A549 (cell line): ENCODE measurements at regions not wholly inside any gene's neighbourhood (a gene's known extent, or its start where the extent isn't known, plus 50 kb on each side); places are given as distances from the start of the nearest gene placed in this dataset.

ENCODE experiments used
- ATAC-seq, 2 experiments: fragments of 200-7000 bp in 1 of 2; fragments of >200 bp in 1 of 2; cut with Nextera tagmentation in 1 of 2; cut with Tn5 transposase in 1 of 2; 3 replicates each; pipeline versions ENCODE4 v1.8.0 to v1.9.1; 2018 to 2020; ENCODE audit warnings: mild to moderate bottlenecking in 1 of 2, moderate library complexity in 1 of 2
- CTCF ChIA-PET: fragments of 300-600 bp; sonication (Branson Sonifier 250); formaldehyde crosslinking; extraction: SDS; loops from one replicate; lab custom pipeline; 2021; ENCODE audit warnings: antibody characterized with exemption, inconsistent platforms; lab: Yijun Ruan, JAX
- POLR2A ChIA-PET: fragments of 350-600 bp; formaldehyde crosslinking; extraction: SDS; loops from one replicate; lab custom pipeline; 2021; ENCODE audit warnings: antibody characterized with exemption, inconsistent platforms; lab: Yijun Ruan, JAX
- DNase-seq, 2 experiments: peaks; one replicate each; pipeline versions ENCODE4 v3.0.0 to v3.0.0-alpha.2; 2011 to 2016; ENCODE audit warnings: low read depth in 1 of 2, low spot score in 1 of 2
- FAIRE-seq: peaks from 2 replicates; lab custom pipeline; 2011; peaks lifted over from hg19 to GRCh38; lab: Jason Lieb, UNC
- H3K27ac ChIP-seq, 2 experiments: fragments of >200 bp; sonication (Bioruptor Twin); formaldehyde crosslinking; 3 replicates each; pipeline ENCODE4 v1.5.1; 2016 to 2017
- H3K4me1 ChIP-seq: fragments of >200 bp; sonication (Bioruptor Twin); formaldehyde crosslinking; 3 replicates; pipeline ENCODE4 v1.6.1; 2016
- H3K4me2 ChIP-seq: fragments of >200 bp; sonication (Bioruptor Twin); formaldehyde crosslinking; 3 replicates; pipeline ENCODE4 v1.6.1; 2016
- H3K4me3 ChIP-seq: fragments of >200 bp; sonication (Bioruptor Twin); formaldehyde crosslinking; 3 replicates; pipeline ENCODE4 v1.5.1; 2016
- H3K9me3 ChIP-seq: fragments of >200 bp; sonication (Bioruptor Twin); formaldehyde crosslinking; 3 replicates; pipeline ENCODE4 v1.6.1; 2016
- CHD4 ChIP-seq: fragments of 200-600 bp; sonication (generic); IDR thresholded peaks from 2 replicates; pipeline ENCODE4 v1.6.1; 2016; ENCODE audit warnings: antibody characterized with exemption, mild to moderate bottlenecking, borderline replicate concordance
- CTCF ChIP-seq: fragments of >200 bp; sonication (Bioruptor Twin); formaldehyde crosslinking; IDR thresholded peaks from 3 replicates; pipeline ENCODE4 v1.5.1; 2016
- EHF ChIP-seq: fragments of 250-450 bp; sonication (Bioruptor Pico); IDR thresholded peaks from 2 replicates; pipeline ENCODE4 v1.5.0; 2020; ENCODE audit warnings: mild to moderate bottlenecking
- FOXS1 ChIP-seq: fragments of 250-450 bp; sonication (Bioruptor Pico); IDR thresholded peaks from 2 replicates; pipeline ENCODE4 v1.5.0; 2020; ENCODE audit warnings: mild to moderate bottlenecking, moderate library complexity
- GATA3 ChIP-seq: IDR thresholded peaks from 2 replicates; pipeline ENCODE4 v1.6.1; 2012; ENCODE audit warnings: borderline replicate concordance
- HEYL ChIP-seq: fragments of 250-450 bp; sonication (Bioruptor Pico); IDR thresholded peaks from 2 replicates; pipeline ENCODE4 v1.8.0; 2021; ENCODE audit warnings: mild to moderate bottlenecking, moderate library complexity
- HOXA7 ChIP-seq: fragments of 250-450 bp; sonication (Bioruptor Pico); IDR thresholded peaks from 2 replicates; pipeline ENCODE4 v1.5.0; 2020; ENCODE audit warnings: mild to moderate bottlenecking, moderate library complexity
- HOXB5 ChIP-seq: fragments of 250-450 bp; sonication (Bioruptor Pico); IDR thresholded peaks from 2 replicates; pipeline ENCODE4 v1.5.0; 2020; ENCODE audit warnings: mild to moderate bottlenecking, moderate library complexity
- JUN ChIP-seq, 2 experiments: fragments of >200 bp; sonication (Bioruptor Twin); formaldehyde crosslinking; IDR thresholded peaks; 2 replicates in 1 of 2; 3 replicates in 1 of 2; pipeline ENCODE4 v1.6.1; 2016 to 2017
- JUNB ChIP-seq: fragments of >200 bp; sonication (Bioruptor Twin); formaldehyde crosslinking; IDR thresholded peaks from 2 replicates; pipeline ENCODE4 v1.6.1; 2016
- MAX ChIP-seq: IDR thresholded peaks from 2 replicates; pipeline ENCODE4 v1.6.1; 2012
- NFE2L2 ChIP-seq: fragments of 150-350 bp; conservative IDR thresholded peaks from 2 replicates; pipeline ENCODE4 v1.6.1; 2014; ENCODE audit warnings: low read length
- NR3C1 ChIP-seq: fragments of >200 bp; sonication (Bioruptor Twin); formaldehyde crosslinking; IDR thresholded peaks from 3 replicates; pipeline ENCODE4 v1.6.1; 2017
- POLR2A ChIP-seq: IDR thresholded peaks from 2 replicates; pipeline ENCODE4 v1.6.1; 2012; ENCODE audit warnings: mild to moderate bottlenecking, low read length
- POLR2AphosphoS2 ChIP-seq: conservative IDR thresholded peaks from 2 replicates; pipeline ENCODE4 v1.6.1; 2012; ENCODE audit warnings: low read length, improper control_type of control experiment, inconsistent platforms
- RARB ChIP-seq: fragments of 250-450 bp; sonication (Bioruptor Pico); IDR thresholded peaks from 2 replicates; pipeline ENCODE4 v1.8.0; 2021; ENCODE audit warnings: mild to moderate bottlenecking, moderate library complexity
- RFX5 ChIP-seq: fragments of 450-650 bp; IDR thresholded peaks from 2 replicates; pipeline ENCODE4 v1.7.1; 2014; ENCODE audit warnings: antibody characterized with exemption, mild to moderate bottlenecking, moderate library complexity
- SMC3 ChIP-seq: fragments of >200 bp; sonication (Bioruptor Twin); formaldehyde crosslinking; IDR thresholded peaks from 3 replicates; pipeline ENCODE4 v1.6.1; 2018; ENCODE audit warnings: inconsistent platforms
- TFCP2L1 ChIP-seq: fragments of 250-450 bp; sonication (Bioruptor Pico); IDR thresholded peaks from 2 replicates; pipeline ENCODE4 v1.5.0; 2021; ENCODE audit warnings: mild to moderate bottlenecking
- USF2 ChIP-seq: fragments of 450-650 bp; IDR thresholded peaks from 2 replicates; pipeline ENCODE4 v1.6.1; 2014; ENCODE audit warnings: antibody characterized with exemption
- ZNF302 ChIP-seq: fragments of 250-450 bp; sonication (Bioruptor Pico); IDR thresholded peaks from 2 replicates; pipeline ENCODE4 v1.9.0; 2021; ENCODE audit warnings: inconsistent platforms, mild to moderate bottlenecking, moderate library complexity
- ZSCAN20 ChIP-seq: fragments of 250-450 bp; sonication (Bioruptor Pico); IDR thresholded peaks from 2 replicates; pipeline ENCODE4 v1.8.0; 2022; ENCODE audit warnings: mild to moderate bottlenecking, moderate library complexity
- WGBS: methylation state at CpG from one replicate; pipeline ENCODE4 v1.1.6; 2017; ENCODE audit errors: missing lambda C conversion rate; 5-methylcytosine and 5-hydroxymethylcytosine counted together

GRCh38 chr18:72638376-72638775, 94.2 kb upstream of the CBLN2 start:
- Histone ChIP-seq H3K4me2 (no peak overlapping the region), H3K9me3 (no peaks in the 10 kb centered on the region), H3K27ac (no peak overlapping the region), H3K4me1 (no peaks in the 10 kb centered on the region), H3K4me3 (no peak overlapping the region)
- no peak for TF ChIP-seq EHF (CRISPR knock-in tag)
- no peak for TF ChIP-seq CTCF
- no peak for TF ChIP-seq JUN (IDR thresholded peaks at IDR 0.05)
- no peak for TF ChIP-seq POLR2AphosphoS2
- TF ChIP-seq RFX5: no peak
- no peak for TF ChIP-seq POLR2A
- TF ChIP-seq NR3C1: no peak
- no peak for TF ChIP-seq HOXB5
- no peak for TF ChIP-seq FOXS1
- TF ChIP-seq JUNB: no peak
- TF ChIP-seq ZNF302: no peak
- FAIRE-seq (no peak), DNase-seq (no peak), ATAC-seq (no peak)
- ChIA-PET CTCF (no interaction called here), POLR2A (interaction anchor here (0.7 kb wide), 1 partner anchor 768 kb away, joined by 4 read pairs; no protein-coding TSS in a partner anchor)
- 57% methylated on average over 3 of the region's 3 CpGs for WGBS

- no peaks in the 10 kb centered on the region for H3K4me1 ChIP-seq
- H3K27ac ChIP-seq: no peak overlapping the region
- no peak overlapping the region for H3K4me2 ChIP-seq
- TF ChIP-seq HOXB5: no peak
- no peak for TF ChIP-seq HOXA7 (CRISPR knock-in tag)
- no peak for TF ChIP-seq USF2
- TF ChIP-seq ZSCAN20 (CRISPR knock-in tag): no peak
- no peak for TF ChIP-seq NFE2L2
- no peak for TF ChIP-seq ZNF302
- no peak for TF ChIP-seq CHD4
- no peak for TF ChIP-seq SMC3
- TF ChIP-seq MAX: no peak
- no peak for TF ChIP-seq HEYL (CRISPR knock-in tag)
- no peak overlapping the region for H3K4me3 ChIP-seq
- WGBS: 52% methylated on average over 10 of the region's 10 CpGs
- FAIRE-seq: no peak
- no peak for ATAC-seq
- no peaks in the 10 kb centered on the region for H3K9me3 ChIP-seq
- CTCF ChIA-PET: no interaction called here
- no peak for DNase-seq
- POLR2A ChIA-PET: no interaction called here
Measured at GRCh38 chr18:72637721-72638120, 93.6 kb upstream of the CBLN2 start.

GRCh38 chr18:72637299-72637698, 93.2 kb upstream of the CBLN2 start:
- CTCF ChIA-PET: interaction anchor here (0.6 kb wide), 1 partner anchor 93 kb away, joined by 3 read pairs; the partner anchor contains the start of gene CBLN2
- DNase-seq (no peak), FAIRE-seq (no peak), ATAC-seq (no peak)
- POLR2A ChIA-PET: no interaction called here
- TF ChIP-seq NFE2L2 (no peak), TFCP2L1 (no peak)
- Histone ChIP-seq H3K9me3 (no peaks in the 10 kb centered on the region), H3K4me1 (no peaks in the 10 kb centered on the region), H3K4me2 (no peak overlapping the region), H3K4me3 (no peak overlapping the region), H3K27ac (no peak overlapping the region)
- 59% methylated on average over 6 of the region's 6 CpGs for WGBS

- Histone ChIP-seq H3K9me3 (no peaks in the 10 kb centered on the region), H3K27ac (no peak overlapping the region), H3K4me2 (no peak overlapping the region), H3K4me3 (no peak overlapping the region), H3K4me1 (no peaks in the 10 kb centered on the region)
- TF ChIP-seq RARB (no peak), HOXA7 (CRISPR knock-in tag) (no peak), GATA3 (no peak), ZNF302 (no peak)
- DNase-seq (no peak), FAIRE-seq (no peak), ATAC-seq (no peak)
- ChIA-PET CTCF (interaction anchor here (0.6 kb wide), 1 partner anchor 93 kb away, joined by 3 read pairs; the partner anchor contains the start of gene CBLN2), POLR2A (no interaction called here)
Measured at GRCh38 chr18:72636611-72637010, 92.5 kb upstream of the CBLN2 start.
